DMS79 (cell line): ENCODE measurements at regions not wholly inside any gene's neighbourhood (a gene's known extent, or its start where the extent isn't known, plus 50 kb on each side); places are given as distances from the start of the nearest gene placed in this dataset.
"Not testable (repeated sequence)": the region's sequence is repeated elsewhere in the genome, so short reads cannot be mapped to it uniquely, and the experiment has no call there.

Source experiments
- DNase-seq: peaks from one replicate; lab custom pipeline; 2025; lab: John Stamatoyannopoulos, UW

DNA sequence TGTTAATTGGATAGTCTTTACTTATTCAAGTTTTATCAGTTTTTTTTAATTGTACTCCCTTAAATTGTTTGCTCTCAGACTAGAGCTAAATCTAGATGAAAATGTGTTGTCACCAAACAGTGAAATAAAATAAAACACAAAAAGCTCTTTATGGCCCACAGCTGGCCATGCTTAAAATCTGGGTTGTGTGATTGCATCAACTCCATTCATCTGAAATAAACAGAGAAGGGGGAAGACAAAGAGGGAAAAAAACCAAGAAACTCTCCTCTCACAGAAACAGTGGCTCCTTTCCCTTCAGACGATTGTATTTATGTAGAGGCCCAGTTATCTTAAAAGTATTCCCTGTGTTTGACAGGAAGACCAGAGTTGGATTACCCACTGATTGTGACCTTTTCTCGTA lies 422.4 kb downstream of the IRX1 start:
- DNase-seq = no peak

DNA sequence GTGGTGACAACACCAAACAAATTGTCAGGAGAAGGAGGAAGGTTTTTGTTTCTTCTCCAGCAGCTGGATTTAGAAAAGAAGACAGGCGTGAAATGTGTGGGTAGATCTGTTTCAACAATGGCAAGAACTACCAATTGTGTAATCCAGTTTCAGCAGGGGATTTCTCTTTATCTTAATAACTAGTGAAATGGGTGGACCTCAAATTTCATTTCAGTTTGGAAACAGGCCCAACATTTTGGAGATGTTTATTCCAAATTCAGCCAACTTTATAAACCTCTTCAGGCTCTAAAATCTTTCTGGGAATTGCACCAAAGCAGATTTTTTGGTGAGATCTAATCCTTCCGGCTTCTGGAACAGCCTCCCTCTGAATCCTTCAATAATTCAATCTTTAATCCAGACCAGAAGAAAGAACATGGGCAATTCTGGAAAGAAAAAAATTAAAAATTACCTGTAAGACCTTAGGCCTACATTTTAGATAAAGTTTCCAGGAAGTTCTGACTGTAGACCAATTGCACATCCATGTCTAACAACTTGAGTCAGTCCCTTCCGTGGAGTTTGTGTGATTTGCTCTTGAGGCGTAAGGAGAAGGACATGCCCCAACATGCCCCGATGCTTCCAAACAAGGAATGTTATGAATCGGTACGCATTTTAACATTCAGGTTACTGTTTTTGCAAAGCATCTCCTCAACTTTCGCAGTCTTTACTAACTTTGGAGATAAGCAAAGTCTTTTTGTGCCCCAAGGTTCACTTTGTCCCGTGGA lies 423.6 kb downstream of the IRX1 start:
- DNase-seq = no peak

DNA sequence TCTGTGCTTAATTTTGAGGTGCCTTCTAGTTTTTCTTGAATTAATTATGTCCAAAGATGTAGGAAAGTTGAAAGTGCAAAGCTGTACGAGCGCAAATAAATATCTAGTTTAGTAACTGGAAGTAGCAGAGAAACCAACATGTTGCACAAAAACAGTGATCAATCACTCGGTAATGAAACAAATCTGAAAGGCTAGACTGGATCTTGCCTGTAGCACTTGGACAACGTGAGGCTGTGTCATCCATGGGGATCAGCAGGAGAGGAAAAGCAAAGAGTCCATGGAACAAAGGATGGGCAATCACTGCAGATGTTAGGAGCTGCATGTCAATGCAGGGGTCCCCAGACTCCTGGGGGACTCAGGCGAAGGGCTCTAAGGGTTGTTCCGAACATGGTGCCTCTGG lies 424.2 kb downstream of the IRX1 start:
- DNase-seq = no peak

DNA sequence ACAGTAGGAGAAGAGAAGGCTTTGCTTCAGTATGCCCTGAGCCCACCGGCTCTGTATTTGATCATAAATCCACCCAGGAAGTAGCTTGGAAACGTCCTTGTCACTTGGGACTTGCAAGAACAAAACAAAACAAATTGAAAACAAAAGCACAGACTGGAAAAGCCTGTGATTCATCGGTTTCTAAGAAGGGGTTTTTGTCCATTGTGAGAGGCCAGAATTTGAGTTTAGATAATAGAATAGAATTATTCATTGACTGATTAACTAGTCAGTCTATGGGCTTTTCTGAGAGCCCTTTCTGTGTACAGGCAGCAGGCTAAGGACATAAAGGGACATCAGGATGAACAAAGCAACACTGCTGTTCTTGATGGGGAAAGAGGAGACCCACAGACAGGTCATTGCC lies 424.8 kb downstream of the IRX1 start:
- DNase-seq = no peak

DNA sequence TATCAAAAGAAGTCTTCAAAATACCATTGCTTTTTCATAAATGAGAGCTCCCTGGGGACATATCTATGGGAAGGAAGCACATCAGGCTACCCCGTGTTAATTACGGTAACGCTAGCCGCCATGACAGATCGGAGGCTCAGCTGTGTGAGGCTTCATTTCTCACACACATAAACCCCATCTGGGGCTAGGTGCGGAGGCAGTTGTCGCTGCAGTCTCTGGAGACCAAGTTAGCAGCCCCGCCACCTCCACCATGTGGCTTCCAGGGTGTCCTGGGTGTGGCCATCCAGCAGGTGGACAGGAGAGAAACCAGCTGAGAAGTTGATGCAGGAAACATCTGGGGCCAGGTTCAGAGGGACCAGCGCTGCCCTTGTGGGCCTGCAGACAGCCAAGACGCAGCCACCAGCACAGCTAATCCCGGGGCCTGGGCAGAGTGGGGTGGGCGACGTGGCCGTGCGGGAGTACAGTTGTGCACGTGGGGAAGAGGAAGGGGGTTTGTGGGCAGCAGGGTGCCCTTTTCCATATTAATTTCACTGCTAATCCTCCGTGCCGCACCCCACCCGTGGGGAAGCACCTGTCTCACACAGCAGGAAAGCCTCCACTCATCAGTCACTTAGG lies 426.5 kb downstream of the IRX1 start:
- DNase-seq = no peak

DNA sequence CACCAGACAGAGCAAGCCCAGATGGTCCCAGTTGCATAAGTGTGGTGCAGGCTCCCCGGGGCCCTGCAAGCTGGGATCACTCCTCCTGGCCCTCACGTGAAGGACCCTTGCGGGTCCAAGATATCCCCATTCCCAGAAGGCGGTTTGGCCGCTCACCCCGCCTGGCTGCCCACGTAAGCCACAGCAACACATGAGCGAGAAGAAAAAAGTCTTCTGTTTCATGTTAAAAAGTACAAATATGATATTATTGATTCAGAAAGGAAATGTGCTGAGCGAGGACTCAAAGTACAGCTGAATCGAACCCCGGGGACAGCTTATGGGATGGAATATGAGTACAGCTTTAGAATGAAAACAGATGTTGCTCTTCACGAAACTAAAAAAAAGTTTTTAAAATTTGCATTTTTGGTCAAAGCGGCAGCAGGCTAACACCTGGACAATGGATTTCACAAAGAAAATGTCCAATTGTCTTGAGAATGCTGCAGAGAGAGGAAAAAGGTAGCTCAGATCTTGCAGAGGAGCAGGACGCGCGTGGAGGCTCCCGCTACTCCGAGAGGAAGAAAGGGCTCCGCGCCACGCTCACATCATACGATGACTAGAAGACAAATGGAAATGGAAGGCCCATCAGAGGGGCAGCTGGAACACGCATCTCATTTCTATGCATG lies 427.6 kb downstream of the IRX1 start:
- DNase-seq = no peak

DNA sequence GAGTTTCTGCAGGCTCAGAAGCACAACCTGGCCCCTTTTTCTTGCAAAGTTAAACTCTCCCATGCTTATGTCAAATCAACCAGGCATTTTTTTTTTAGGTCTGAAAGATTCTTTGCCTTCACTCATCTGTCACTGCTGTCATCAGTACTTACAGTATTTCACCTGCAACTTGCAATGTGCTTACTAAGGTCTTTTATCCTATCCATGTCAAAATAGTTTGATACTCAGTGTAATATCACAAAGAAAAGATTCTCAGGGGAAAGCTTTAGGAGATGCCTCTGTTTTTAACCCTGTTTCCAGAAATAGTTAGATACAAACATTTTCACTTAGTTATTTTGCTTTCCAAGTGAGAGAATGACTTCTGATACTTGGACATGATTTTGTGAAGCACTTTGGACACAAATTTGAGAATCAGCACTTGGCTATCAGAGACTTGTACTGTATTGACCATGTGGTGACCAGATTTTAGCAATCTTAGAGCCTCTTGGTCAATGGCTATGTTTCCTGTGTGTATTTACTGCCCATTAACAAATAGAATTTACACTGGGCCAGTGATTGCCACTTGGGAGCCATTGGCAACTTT lies 428.2 kb downstream of the IRX1 start:
- no peak for DNase-seq

DNA sequence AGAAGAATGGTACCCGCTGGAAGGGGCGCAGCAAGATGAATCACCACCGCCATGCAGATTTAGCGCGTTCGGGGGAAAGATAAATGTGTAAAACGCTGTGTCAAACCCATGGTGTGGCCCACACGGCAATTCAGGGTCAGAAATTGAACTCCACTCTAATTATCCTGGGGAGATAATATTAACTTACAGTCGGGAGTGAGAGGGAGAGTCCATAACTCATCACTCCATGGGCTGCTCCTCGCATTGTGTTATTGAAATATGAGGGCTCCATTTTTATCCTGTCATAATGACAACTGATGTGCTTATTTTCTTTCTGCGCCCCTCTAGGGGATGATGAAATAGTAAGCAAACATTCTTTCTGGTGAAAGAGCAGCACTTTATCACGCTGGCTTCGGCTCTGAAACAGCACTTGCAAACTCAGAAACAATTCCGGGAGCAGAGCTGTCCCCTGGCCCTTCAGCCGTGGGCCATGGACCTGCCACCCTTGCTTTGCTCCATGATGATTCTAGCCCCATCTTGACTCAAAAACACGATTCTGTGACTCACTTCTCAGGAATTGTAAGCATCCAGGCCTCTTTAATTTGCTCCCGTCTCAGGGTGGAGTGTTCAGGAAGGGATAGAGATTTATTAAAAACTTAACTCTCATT lies 431.6 kb downstream of the IRX1 start:
- DNase-seq = no peak

DNA sequence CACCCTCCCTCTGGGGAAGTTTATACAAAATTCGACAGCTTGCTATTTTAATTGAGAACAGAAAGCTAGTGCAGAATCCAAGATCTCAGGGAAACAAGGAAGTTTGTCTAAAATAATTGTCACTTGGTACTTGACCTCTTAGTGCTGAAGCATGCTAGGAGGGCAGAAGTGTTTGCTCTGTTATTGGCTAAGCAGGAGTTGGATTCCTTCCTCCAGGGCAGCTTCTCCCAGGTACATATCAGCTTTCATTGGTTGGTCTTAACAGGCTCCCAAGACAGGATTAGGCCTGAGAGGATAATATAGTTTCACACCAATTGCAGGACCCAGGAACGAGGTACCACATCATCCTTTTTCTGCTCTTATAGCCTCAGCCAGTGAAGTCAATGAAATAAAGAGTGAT lies 432.8 kb downstream of the IRX1 start:
- DNase-seq = no peak

DNA sequence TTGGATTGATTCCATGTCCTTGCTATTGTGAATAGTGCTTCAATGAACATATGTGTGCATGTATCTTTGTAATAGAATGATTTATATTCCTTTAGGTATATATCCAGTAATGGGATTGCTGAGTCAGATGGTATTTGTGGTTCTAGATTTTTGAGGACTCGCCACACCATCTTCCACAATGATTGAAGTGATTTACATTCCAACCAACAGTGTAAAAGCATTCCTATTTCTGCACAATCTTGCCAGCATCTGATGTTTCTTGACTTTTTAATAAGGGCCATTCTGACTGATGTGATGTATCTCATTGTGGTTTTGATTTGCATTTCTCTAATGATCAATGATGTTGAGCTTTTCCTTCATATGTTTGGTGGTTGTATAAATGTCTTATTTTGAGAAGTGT lies 437.9 kb downstream of the IRX1 start:
- DNase-seq = not testable (repeated sequence)

DNA sequence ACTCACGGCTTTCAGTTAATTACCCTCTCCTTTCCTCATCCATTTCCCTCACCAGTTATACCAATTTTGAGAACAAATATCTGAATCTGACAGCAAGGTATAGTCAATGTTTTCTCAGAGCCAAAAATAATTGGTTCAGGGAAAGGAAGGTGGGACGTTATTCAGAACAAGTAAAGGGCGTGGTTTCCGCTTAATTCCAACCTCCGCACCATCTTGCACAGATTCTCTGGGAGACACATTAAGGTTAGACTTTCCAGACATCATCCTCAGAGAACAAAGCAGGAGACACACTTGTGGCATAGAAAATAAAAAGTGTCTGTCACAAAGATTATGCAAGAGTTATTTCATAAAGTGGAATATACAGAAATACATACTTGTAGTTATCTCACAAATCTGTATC lies 441.2 kb downstream of the IRX1 start:
- no peak for DNase-seq

DNA sequence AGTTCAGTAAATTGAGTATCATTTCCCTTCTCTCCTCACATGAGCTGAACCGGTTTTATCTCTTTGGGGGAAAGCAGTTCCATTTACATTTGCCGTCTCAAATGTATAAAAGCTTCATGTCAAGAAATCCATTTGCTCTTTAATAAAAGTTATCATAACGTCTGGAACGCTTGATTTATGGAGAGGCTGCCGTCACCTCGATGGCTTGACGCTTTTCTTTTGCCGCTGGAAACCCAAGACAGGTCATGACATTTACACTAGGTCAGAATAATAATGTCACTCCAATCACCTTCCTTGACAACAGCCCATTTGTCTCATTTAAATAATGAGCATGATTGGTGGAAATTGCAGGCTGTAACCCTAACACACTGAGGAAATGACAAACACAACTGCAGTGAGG lies 443.4 kb downstream of the IRX1 start:
- DNase-seq = no peak

DNA sequence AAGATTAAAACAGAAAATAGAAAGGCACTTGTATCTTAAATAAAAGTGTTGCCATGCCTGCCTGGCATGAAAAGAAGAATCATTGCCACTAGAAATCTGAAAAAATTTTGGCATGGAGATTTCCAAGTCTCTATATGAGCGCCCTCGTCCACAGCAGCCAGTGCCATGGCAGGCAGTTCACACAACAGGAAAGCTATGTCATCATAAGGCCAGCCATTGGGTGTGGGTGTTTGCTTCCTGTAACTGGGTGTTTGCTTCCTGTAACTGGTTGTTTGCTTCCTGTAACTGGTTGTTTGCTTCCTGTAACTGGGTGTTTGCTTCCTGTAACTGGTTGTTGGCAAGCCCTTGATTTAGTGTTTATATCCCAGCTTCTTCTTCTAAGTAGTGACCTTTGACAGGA lies 446.7 kb downstream of the IRX1 start:
- DNase-seq = no peak

DNA sequence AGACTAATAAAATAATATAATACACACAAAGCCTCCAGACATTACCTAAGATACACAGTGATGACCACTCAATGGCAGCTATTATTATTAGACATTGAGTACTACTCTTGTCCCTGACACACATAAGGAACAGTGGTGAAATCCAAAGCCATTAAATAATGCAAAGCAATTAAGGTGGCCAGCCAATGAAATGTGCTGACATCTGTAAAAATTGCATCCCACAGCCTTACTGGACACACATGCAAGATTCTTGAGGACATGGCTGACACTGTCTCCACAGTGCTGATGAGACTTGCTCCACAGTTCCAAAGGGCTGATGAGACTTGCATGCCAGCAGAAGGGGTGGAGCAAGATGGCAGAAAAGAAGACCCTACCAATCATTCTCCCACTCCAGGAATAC lies 447.5 kb downstream of the IRX1 start:
- no peak for DNase-seq

DNA sequence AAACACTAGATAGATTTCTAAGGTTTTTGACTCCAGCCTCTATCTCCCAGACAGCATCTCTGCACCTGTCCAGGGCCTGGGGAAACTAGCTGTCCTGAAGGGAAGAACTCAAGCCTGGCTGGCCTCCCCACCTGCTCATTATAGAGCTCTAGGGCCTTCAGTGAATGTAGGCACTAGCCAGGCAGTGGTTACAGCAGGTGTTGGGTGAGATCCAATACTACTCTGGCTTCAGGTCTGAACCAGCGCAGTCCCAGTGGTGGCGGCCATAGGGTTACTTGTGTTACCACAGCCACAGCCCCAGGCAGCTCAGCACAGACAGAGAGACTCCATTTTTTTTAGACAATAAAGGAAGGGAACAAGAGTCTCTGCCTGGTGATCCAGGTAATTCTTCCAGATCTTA lies 449.2 kb downstream of the IRX1 start:
- no peak for DNase-seq

DNA sequence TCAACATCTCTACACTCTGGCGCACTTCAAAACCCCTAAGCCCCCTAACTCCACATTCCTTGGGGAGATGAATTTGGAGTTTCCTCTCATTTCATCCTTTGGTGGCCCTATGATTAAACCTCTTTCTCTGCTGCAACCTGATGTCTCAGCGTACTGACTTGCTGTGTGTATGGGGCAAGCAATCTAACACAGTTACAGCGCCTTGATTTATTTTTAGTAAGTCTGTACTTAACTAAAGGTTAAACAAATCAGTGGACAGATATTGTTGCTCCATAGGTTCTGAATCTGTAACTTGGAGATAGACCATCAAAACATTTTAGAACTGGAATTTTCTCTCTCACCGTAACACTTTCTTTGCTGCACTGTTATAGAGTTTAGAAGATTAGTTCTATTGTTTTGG lies 452.8 kb downstream of the IRX1 start:
- DNase-seq = no peak

DNA sequence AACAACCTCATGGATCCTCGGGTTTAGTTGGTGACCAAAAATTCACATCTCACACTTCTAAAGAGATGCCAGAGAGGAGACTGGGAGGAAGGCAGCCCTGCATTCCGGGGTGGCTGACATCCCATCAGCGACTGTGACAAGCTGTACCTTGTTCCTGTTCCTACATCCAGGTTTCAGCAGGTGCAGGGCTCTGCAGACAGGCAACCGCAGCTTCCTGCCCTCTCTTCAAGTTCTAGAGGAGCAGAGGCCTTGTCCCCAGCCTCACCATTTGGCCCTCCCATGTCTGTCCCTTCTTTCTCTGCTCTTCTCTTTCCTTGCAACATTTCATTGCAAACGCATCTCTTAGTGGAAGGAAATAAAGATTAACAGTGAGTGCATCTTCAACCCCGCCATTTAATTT lies 454.6 kb downstream of the IRX1 start:
- DNase-seq = no peak

DNA sequence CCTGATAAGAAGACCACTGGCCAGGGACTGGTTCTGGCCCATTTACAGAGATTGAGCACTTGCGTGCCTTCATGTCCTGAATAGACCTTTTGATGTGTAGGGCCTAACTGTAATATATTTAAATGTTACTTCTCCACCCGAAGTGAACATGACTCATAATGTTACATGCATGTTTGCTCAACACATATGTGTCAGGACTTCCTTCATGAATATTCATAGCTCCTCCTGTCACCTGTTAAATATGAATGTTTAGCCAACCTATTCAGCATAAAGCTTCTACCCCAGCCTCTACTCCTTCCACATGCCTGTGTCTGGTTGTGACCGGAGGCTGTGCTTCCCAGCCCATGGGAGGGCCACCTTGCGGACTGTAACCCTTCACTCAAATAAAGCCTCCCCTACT lies 457.5 kb downstream of the IRX1 start:
- no peak for DNase-seq

DNA sequence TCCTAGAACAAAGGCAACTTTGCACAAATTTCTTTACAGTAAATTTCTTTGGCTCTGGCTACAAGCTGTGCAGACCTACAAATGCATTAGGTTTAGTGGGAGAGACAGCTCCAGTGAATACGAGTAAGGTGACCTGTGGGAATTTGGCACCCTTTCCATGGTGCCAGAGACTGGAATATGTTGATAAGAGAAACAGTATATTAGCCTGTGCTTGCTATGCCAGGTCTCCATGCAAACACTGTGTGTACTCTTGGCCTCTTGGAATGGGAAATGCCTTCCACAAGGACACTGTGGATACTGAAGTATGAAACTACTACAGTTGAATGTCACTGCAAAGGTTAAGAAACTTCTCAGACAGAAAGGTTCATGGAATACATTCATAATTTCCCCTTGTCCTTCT lies 458.5 kb downstream of the IRX1 start:
- no peak for DNase-seq

DNA sequence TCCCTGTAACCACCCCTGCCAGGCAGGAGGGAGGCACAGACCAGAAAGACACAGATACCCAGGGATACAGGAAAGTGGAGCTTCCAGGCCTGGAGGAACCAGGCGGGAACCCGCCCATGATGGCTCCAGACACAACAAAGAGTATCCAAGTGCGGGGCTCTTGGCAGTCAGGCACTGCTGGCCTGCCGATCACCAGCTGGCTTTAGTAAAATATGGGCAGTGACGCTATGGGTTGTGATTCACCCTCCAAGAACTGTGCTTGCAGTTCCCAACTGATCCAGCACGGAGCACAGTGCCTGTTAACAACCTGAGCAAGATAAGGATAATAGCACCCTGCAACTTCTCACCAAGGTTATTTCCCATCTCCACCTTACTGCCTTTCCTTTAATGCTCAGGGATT lies 463.3 kb downstream of the IRX1 start:
- no peak for DNase-seq

DNA sequence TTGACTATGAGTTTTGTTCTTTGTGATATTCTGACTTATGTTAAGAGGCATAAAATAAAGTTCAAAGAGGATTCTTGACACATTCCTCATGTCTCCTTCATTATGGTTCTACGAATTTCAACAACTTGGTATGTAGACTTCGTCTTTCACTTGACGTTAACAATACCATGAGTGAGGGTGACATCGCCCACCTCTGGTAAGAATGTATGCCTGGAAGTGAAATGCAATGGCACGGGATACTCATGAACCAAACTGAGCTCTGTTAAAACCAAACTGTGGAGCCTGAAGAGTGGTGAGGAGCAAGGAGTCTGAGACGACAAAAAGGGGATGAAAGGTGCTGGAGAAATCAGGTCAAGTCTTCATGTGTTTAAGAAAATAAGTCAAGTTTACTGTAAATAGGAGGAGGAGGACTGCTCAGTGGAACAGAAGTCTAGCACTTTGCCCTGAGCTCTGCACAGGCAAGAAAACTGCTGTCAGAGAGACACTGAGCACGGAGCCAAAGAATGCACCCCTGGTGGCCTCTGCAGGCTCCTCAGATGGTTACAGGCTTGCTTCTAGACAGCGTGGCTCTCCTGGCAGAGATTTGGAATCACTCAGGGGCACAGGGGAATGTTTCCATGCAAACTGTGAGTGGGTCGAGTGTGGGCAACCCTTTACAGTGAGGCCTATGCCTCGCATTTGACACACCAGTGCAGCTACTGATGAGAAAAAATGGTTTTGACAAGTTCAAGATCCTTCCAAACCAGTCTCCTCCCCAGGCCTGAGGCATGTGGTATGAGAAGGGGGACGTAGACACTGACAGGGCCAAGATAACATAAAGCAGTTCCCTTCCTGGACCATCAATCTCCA lies 470.1 kb downstream of the IRX1 start:
- no peak for DNase-seq

DNA sequence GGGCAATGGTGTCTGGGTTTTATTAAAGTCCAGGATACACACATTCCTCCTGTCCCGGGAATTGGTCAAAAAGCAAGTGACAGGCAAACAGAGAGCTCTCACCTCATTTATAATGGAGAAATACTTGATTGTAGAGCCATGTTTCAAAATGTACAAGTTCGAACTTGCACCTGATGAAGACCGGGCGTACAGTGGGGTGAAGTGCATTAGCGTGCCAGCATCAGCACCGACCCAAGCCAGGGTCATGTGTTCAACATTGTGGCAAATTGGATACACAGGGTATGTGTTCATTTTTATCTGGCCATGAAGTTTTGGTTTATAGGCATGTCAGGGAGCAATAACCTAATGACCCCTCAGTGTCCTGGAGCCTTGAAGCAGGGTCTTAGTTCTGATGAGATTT lies 472.5 kb downstream of the IRX1 start:
- no peak for DNase-seq
